ENCODE measurements at regions not wholly inside any gene's neighbourhood (a gene's known extent, or its start where the extent isn't known, plus 50 kb on each side); places are given as distances from the start of the nearest gene placed in this dataset.
"Not testable (repeated sequence)": the region's sequence is repeated elsewhere in the genome, so short reads cannot be mapped to it uniquely, and the experiment has no call there.

GRCh38 chr17:43345515-43345914 lies 53.3 kb upstream of the ARL4D start:
- not testable (repeated sequence) for DNase-seq (ENCODE audit: low read depth in 2 of 2)

GRCh38 chr17:43344685-43345084 lies 54.1 kb upstream of the ARL4D start:
- DNase-seq (ENCODE audit: low read depth in 2 of 2): no peak

GRCh38 chr17:43342589-43342890 lies 56.3 kb upstream of the ARL4D start:
- no peak for DNase-seq (ENCODE audit: low read depth in 2 of 2)

GRCh38 chr17:43341715-43342588 lies 56.8 kb upstream of the ARL4D start:
- DNase-seq (ENCODE audit: low read depth in 2 of 2): no peak

DNA sequence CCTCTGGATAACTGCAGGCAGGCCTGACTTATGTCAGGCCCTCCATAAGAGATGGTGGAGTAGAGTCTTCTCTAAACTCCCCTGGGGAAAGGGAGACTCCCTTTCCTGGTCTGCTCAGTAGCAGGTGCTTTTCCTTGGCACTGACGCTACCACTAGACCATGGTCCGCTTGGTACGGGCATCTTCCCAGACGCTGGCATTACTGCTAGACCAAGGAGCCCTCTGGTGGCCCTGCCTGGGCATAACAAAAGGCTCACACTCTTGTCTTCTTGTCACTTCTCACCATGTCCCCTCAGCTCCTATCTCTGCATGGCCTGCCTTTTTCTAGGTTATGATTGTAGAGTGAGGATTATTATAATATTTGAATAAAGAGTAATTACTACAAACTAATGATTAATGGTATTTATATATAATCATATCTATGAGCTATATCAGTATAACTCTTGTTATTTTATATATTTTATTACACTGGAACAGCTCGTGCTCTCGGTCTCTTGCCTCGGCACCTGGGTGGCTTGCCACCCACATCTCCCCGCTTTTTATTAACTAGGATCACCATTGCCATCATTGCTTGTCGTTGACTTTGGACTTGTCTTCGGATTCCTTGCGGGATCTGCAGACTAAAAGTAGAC lies 59.8 kb upstream of the ARL4D start:
- peak; percentile 50 to 55 for DNase-seq (ENCODE audit: low read depth in 2 of 2)

- no peak for DNase-seq (ENCODE audit: low read depth in 2 of 2)
Measured at GRCh38 chr17:43337684-43338428, 60.9 kb upstream of the ARL4D start.

GRCh38 chr17:43334738-43335402 lies 63.9 kb upstream of the ARL4D start:
- no peak for DNase-seq (ENCODE audit: low read depth in 2 of 2)

- no peak for DNase-seq (ENCODE audit: low read depth in 2 of 2)
Measured at GRCh38 chr17:43333433-43333943, 65.3 kb upstream of the ARL4D start.

DNA sequence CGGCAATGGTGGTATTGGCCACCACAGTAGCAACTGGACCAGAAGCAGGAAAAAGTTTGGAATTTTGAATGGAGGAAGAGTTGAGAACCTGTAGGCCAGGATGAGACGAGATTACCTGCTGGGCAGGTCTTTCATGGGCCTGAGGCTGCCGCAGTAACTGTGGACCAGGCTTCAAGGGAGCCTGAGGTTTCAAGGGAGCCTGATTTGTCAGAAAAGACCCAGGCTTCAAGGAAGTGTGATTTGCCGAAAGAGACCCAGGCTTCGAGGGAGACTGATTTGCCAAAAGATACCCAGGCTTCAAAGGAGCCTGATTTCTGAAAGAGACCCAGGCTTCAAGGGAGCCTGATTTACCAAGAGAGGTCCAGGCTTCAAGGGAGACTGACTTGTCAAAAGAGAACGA lies 66.6 kb upstream of the ARL4D start:
- DNase-seq (ENCODE audit: low read depth in 2 of 2): no peak

DNA sequence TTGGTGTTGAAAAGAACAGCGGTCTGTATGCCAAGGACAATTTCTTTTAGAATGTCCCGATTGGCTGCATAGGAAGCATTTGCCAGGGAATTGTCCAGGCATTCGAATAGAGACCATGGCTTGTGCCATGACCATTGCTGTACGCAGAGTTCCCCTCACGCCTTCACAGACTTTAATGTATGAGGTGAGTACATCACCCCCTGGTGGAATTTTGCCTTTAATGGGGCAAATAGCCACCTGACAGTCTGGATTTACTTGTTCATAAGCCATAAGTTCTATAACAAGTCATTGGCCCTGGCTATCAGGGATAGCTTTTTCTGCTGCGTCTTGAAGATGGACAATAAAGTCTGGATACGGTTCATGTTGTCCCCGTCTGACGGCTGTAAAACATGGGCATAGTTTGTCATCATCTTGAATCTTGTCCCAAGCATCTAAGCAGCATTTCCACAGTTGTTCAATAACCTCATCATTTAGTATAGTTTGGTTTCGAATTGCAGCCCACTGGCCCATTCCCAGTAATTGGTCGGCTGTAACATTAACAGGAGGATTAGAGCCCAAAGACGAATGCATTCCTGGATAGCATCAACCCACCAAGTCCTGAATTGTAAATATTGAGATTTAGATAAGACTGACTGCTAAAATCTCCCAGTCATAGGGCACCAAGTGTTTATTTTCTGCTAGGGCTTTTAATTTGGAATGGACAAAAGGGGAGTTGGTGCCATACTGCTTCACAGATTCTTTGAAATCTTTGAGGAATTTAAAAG lies 67.7 kb upstream of the ARL4D start:
- DNase-seq (ENCODE audit: low read depth in 2 of 2): no peak

- no peak for DNase-seq (ENCODE audit: low read depth in 2 of 2)
Measured at GRCh38 chr17:43329183-43329582, 69.6 kb upstream of the ARL4D start.

DNA sequence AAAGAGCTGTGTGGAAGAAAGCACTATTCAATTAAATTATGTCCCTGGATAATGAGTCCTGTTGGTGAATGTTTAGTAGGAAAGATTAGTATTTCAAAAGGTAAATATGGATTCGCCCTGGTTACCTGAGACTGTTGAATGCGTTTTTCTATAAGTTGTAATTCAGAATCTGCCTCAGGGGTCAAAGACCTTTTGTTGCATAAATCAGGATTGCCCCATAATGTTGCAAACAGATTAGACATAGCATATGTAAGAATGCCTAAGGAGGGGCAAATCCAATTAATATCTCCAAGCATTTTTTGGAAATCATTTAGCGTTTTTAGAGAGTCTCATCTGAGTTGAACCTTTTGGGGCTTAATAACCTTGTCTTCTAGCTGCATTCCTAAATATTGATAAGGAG lies 70.1 kb upstream of the ARL4D start:
- DNase-seq (ENCODE audit: low read depth in 2 of 2): no peak

DNA sequence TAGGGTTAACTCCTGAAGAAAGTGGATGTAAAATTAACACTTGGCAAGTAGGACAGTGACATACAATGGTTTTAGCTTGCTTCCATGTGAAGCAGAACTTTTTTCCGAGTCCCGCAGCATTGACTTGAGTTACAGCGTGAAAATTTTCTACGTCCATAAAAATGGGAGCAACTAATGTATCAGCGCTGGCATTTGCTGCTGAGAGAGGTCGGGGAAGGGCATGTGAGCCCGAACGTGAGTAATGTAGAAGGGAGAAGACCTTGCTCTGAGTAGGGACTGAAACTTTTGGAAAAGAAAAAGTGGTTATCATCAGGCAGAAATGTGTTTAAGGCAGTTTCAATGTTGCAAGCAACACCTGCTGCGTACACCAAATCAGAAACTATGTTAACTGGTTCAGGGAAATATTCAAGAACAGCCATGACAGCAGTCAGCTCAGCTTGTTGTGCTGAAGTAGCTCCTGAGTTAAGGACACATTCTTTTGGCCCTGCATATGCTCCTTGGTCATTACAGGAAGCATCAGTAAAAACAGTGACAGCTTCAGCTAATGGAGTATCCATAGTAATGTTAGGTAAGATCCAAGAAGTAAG lies 70.9 kb upstream of the ARL4D start:
- no peak for DNase-seq (ENCODE audit: low read depth in 2 of 2)

- DNase-seq (ENCODE audit: low read depth in 2 of 2): no peak
Measured at GRCh38 chr17:43327421-43327820, 71.4 kb upstream of the ARL4D start.

- DNase-seq (ENCODE audit: low read depth in 2 of 2): no peak
Measured at GRCh38 chr17:43326490-43327275, 72.1 kb upstream of the ARL4D start.

DNA sequence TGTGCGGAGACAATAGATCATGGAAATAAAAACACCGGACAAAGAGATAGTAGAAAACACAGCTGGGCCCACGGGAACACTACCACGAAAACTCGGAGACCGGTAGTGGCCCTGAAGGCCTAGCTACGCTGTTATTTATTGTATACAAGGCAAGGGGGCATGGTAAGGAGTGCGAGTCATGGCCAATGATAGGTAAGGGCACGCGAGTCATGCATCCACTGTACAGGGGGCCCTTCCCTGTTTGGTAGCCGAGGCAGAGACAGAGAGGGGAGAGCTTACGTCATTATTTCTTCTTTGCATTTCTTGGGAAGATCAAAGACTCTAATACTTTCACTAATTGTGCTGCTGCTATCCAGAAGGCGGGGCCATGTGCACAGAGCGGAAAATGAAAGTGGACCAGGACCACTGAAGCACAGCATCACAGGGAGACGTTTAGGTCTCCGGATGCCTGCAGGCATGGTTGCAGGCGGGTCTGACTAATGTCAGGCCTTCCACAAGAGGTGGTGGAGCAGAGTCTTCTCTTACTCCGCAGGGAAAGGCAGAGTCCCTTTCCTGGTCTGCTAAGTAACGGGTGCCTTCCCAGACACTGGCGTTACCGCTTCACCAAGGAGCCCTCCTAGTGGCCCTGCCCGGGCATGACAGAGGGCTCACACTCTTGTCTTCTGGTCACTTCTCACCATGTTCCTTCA lies 74.4 kb upstream of the ARL4D start:
- DNase-seq (ENCODE audit: low read depth in 2 of 2): no peak

GRCh38 chr17:43319293-43320124 lies 79.3 kb upstream of the ARL4D start:
- no peak for DNase-seq (ENCODE audit: low read depth in 2 of 2)

GRCh38 chr17:43316522-43317142 lies 82.2 kb upstream of the ARL4D start:
- DNase-seq (ENCODE audit: low read depth in 2 of 2): no peak
